OCI-LY3 (cell line): ENCODE measurements at regions not wholly inside any gene's neighbourhood (a gene's known extent, or its start where the extent isn't known, plus 50 kb on each side); places are given as distances from the start of the nearest gene placed in this dataset.

Experiments used
- H2AFZ ChIP-seq: fragments of 200-600, 300-600 bp; shearing (Covaris generic); 2 replicates; pipeline ENCODE4 v1.6.0; 2014; ENCODE audit warnings: antibody characterized with exemption, low read depth, low read length
- H3K27ac ChIP-seq: fragments of 200-600, 300-600 bp; sonication (generic); 2 replicates; pipeline ENCODE4 v1.5.1; 2014; ENCODE audit warnings: mild to moderate bottlenecking, low read length, moderate library complexity, mixed read lengths
- H3K27me3 ChIP-seq: fragments of 200-600, 300-600 bp; sonication (generic); 2 replicates; pipeline ENCODE4 v1.6.1; 2014; ENCODE audit warnings: low read depth, low read length, mixed read lengths
- H3K36me3 ChIP-seq: fragments of 200-600, 300-600 bp; sonication (generic); replicated peaks from 2 replicates; pipeline ENCODE3; 2014; ENCODE audit warnings: low read depth, low read length, mixed read lengths
- H3K4me1 ChIP-seq: fragments of 300-600, 200-600 bp; sonication (generic); 2 replicates; pipeline ENCODE4 v1.6.1; 2014; ENCODE audit warnings: low read length, mixed read lengths
- H3K4me2 ChIP-seq: fragments of 200-600, 300-600 bp; sonication (generic); 2 replicates; pipeline ENCODE4 v1.6.1; 2014; ENCODE audit warnings: low read length, mixed read lengths
- H3K4me3 ChIP-seq: fragments of 300-600, 200-600 bp; sonication (generic); 2 replicates; pipeline ENCODE4 v1.5.1; 2014; ENCODE audit warnings: antibody characterized with exemption, mild to moderate bottlenecking, low read length, moderate library complexity
- H3K79me2 ChIP-seq: fragments of 300-600, 200-600 bp; shearing (Covaris generic); 2 replicates; pipeline ENCODE4 v1.6.1; 2014; ENCODE audit warnings: mild to moderate bottlenecking, low read length, mixed read lengths
- H3K9ac ChIP-seq: fragments of 300-600, 200-600 bp; shearing (Covaris generic); 2 replicates; pipeline ENCODE4 v1.6.0; 2014; ENCODE audit warnings: mild to moderate bottlenecking, low read length, moderate library complexity
- H3K9me3 ChIP-seq: fragments of 200-600, 300-600 bp; shearing (Covaris generic); 2 replicates; pipeline ENCODE4 v1.6.1; 2014; ENCODE audit warnings: low read length, mixed read lengths; ENCODE audit not compliant: insufficient read depth
- H4K20me1 ChIP-seq: fragments of 200-600, 300-600 bp; sonication (generic); 2 replicates; pipeline ENCODE4 v1.6.1; 2016; ENCODE audit warnings: low read length, mixed read lengths; ENCODE audit not compliant: insufficient read depth
- EZH2phosphoT487 ChIP-seq: fragments of 200-600 bp; shearing (Covaris generic); IDR thresholded peaks from 2 replicates; pipeline ENCODE4 v1.6.1; 2018; ENCODE audit warnings: antibody characterized with exemption, mixed run types, low read depth
- TF ChIP-seq, protein P1 (sequence below): fragments of 200-600, 300-600 bp; sonication (generic); IDR thresholded peaks from 2 replicates; pipeline ENCODE4 v1.5.1; 2014; ENCODE audit warnings: antibody characterized with exemption, low read length, low read depth

DNA sequence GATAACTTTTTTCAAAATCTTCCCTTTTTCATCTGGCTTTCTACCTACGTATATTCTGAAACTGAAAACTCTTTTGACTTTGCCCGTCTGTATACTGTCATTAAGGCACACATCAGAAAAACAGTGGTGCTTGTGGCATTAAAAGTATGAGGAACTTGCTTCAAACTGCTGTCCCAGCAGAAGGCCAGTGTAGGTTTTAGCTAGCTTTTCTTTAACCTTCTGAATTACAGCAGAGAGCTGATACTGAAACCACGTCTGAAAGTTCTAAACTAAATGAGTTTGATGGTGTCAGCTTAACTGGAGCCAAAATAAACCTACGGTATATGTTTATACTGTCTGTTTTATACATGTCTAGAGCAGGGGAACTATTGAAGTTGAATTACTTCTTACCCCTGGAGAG, 283.4 kb downstream of the TFEC start:
- TF ChIP-seq, protein P1, sequence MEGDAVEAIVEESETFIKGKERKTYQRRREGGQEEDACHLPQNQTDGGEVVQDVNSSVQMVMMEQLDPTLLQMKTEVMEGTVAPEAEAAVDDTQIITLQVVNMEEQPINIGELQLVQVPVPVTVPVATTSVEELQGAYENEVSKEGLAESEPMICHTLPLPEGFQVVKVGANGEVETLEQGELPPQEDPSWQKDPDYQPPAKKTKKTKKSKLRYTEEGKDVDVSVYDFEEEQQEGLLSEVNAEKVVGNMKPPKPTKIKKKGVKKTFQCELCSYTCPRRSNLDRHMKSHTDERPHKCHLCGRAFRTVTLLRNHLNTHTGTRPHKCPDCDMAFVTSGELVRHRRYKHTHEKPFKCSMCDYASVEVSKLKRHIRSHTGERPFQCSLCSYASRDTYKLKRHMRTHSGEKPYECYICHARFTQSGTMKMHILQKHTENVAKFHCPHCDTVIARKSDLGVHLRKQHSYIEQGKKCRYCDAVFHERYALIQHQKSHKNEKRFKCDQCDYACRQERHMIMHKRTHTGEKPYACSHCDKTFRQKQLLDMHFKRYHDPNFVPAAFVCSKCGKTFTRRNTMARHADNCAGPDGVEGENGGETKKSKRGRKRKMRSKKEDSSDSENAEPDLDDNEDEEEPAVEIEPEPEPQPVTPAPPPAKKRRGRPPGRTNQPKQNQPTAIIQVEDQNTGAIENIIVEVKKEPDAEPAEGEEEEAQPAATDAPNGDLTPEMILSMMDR: no peak
- no peak for TF ChIP-seq EZH2phosphoT487
- Histone ChIP-seq H3K36me3 (no peaks in the 10 kb centered on the region), H4K20me1 (no peaks in the 10 kb centered on the region), H3K4me3 (peak overlapping the region; percentile 57), H3K79me2 (no peaks in the 10 kb centered on the region), H3K9me3 (no peaks in the 10 kb centered on the region), H3K27ac (peak overlapping the region; percentile 39), H3K4me1 (peaks cover 10% of the 10 kb centered on the region), H3K4me2 (peak overlapping the region; percentile 70), H3K9ac (peak overlapping the region; percentile 21; the same call in 1 of the 2 replicates), H3K27me3 (no peaks in the 10 kb centered on the region), H2AFZ (peak overlapping the region; percentile 93)

DNA sequence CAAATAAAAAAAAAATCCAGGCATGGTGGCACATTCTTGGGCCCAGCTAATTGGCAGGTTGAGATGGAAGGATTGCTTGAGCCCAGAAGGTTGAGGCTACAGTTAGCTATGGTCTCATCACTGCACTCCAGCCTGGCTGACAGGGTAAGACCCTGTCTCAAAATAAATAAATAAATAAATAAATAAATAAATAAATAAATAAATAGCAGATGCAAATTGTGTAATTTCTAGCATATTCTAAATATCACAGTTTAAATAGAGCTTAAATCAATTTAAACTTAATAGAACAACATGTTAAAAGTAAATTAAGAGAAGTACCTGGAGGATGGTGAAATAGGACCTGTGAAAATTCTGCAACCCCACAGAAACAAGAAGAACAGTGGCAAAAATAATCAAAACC, 290.5 kb downstream of the TFEC start:
- no peaks in the 10 kb centered on the region for H3K27me3 ChIP-seq
- H2AFZ ChIP-seq: no peak overlapping the region
- no peaks in the 10 kb centered on the region for H3K4me1 ChIP-seq
- H3K4me2 ChIP-seq: no peak overlapping the region
- H3K79me2 ChIP-seq: no peaks in the 10 kb centered on the region
- H3K4me3 ChIP-seq: no peak overlapping the region
- H3K9me3 ChIP-seq: no peaks in the 10 kb centered on the region
- H3K36me3 ChIP-seq: no peaks in the 10 kb centered on the region
- TF ChIP-seq EZH2phosphoT487: no peak
- TF ChIP-seq, protein P1: no peak
- H3K9ac ChIP-seq: no peak overlapping the region
- no peak overlapping the region for H3K27ac ChIP-seq
- no peaks in the 10 kb centered on the region for H4K20me1 ChIP-seq

DNA sequence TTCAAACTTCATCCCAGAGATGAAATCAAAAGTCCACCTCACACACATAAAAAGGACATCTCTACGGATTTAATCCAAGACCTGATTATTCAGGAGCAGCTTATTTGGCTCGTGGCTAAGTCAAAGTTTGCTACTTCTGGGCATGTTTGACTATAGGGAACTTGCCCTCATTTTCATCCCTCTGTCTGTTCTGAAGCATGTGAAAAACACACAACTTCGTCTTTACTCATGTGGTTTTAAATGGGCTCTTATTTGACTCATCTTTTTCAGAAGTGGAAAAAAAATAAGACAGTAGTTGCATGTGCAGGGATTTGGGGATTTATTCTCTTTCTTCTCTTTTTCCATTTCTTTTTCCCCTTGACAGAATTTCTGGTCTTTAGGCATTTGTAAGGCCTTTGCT, 295.9 kb downstream of the TFEC start:
- Histone ChIP-seq H3K9ac (no peak overlapping the region), H3K4me1 (peaks cover 7% of the 10 kb centered on the region)
- TF ChIP-seq, protein P1: no peak
- no peak for TF ChIP-seq EZH2phosphoT487

DNA sequence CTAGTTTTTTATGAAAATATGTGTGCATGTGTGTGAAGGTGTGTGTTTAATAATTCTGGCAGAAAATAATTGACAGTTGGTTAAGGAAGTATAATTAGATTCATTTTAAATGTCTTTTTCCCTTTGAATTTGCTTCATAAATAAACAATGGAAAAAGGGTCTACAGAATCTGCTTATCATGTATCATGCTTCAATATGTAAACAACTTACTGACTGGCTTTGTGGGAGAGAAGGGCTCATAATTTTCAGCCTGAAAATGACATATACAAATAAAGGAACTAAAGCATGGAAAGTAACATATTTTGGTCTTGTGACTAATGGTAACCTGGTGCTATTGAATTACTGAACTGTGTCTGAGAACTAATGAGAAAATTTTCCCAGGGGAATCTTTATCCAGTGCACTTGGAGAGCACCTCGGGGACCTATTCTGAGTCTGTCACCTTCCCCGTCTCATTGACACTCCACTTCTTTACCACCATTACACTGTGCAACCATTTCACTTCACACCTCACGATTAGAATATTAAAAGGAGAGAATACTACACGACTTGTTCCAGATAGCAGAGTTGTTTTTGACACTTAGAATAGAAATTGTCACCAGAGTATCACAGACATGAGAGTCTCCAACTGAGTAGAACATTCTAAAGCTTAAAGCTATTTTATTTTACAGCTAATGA, 298.6 kb downstream of the TFEC start:
- peaks cover 7% of the 10 kb centered on the region for H3K4me1 ChIP-seq
- H3K4me2 ChIP-seq: no peak overlapping the region
- H3K4me3 ChIP-seq: no peak overlapping the region
- no peak overlapping the region for H3K27ac ChIP-seq
- H3K27me3 ChIP-seq: no peaks in the 10 kb centered on the region
- H3K79me2 ChIP-seq: no peaks in the 10 kb centered on the region
- H3K36me3 ChIP-seq: no peaks in the 10 kb centered on the region
- H2AFZ ChIP-seq: no peak overlapping the region
- no peak for TF ChIP-seq EZH2phosphoT487
- TF ChIP-seq, protein P1: no peak
- no peaks in the 10 kb centered on the region for H3K9me3 ChIP-seq
- H4K20me1 ChIP-seq: no peaks in the 10 kb centered on the region
- H3K9ac ChIP-seq: no peak overlapping the region

More for the DNA sequence above, 295.9 kb downstream of the TFEC start:
- Histone ChIP-seq H3K9me3 (no peaks in the 10 kb centered on the region), H3K36me3 (no peaks in the 10 kb centered on the region), H4K20me1 (no peaks in the 10 kb centered on the region), H3K4me3 (no peak overlapping the region), H3K4me2 (no peak overlapping the region), H3K27ac (no peak overlapping the region), H2AFZ (no peak overlapping the region), H3K27me3 (no peaks in the 10 kb centered on the region), H3K79me2 (no peaks in the 10 kb centered on the region)
